MV-4-11 (cell line): ENCODE measurements at regions not wholly inside any gene's neighbourhood (a gene's known extent, or its start where the extent isn't known, plus 50 kb on each side); places are given as distances from the start of the nearest gene placed in this dataset.
A peak's percentile ranks its signal among the peaks of the same experiment; 100 is the strongest.
"Not testable (repeated sequence)": the region's sequence is repeated elsewhere in the genome, so short reads cannot be mapped to it uniquely, and the experiment has no call there.

Experiments used
- DNase-seq: peaks from one replicate; lab custom pipeline; 2025; lab: John Stamatoyannopoulos, UW

GRCh38 chr5:159784993-159785392 is 131.3 kb upstream of the ADRA1B start:
- DNase-seq: no peak

- no peak for DNase-seq
These were observed 130.6 kb upstream of the ADRA1B start for GRCh38 chr5:159785656-159786055.

GRCh38 chr5:159786201-159786600 is 130.1 kb upstream of the ADRA1B start:
- DNase-seq: no peak

- DNase-seq: no peak
These were observed 129.2 kb upstream of the ADRA1B start for GRCh38 chr5:159786901-159787691.

GRCh38 chr5:159787837-159788236 is 128.4 kb upstream of the ADRA1B start:
- no peak for DNase-seq

- DNase-seq: no peak
These were observed 127.4 kb upstream of the ADRA1B start for GRCh38 chr5:159788835-159789331.

GRCh38 chr5:159792180-159792579 is 124.1 kb upstream of the ADRA1B start:
- DNase-seq: no peak

GRCh38 chr5:159797261-159797970 is 118.9 kb upstream of the ADRA1B start:
- DNase-seq: peak; percentile 14

GRCh38 chr5:159799701-159800100 is 116.6 kb upstream of the ADRA1B start:
- DNase-seq: no peak

GRCh38 chr5:159800131-159800840 is 116.0 kb upstream of the ADRA1B start:
- no peak for DNase-seq

GRCh38 chr5:159801303-159801702 is 115.0 kb upstream of the ADRA1B start:
- no peak for DNase-seq

- DNase-seq: peak; percentile 76
These were observed 113.6 kb upstream of the ADRA1B start for GRCh38 chr5:159802661-159803060.

GRCh38 chr5:159804121-159804520 is 112.2 kb upstream of the ADRA1B start:
- DNase-seq: peak; percentile 58

- DNase-seq: peak; percentile 98
These were observed 111.3 kb upstream of the ADRA1B start for GRCh38 chr5:159805021-159805420.

GRCh38 chr5:159807135-159807534 is 109.1 kb upstream of the ADRA1B start:
- not testable (repeated sequence) for DNase-seq

- DNase-seq: no peak
These were observed 108.7 kb upstream of the ADRA1B start for GRCh38 chr5:159807586-159807985.

GRCh38 chr5:159811712-159812111 is 104.6 kb upstream of the ADRA1B start:
- no peak for DNase-seq

GRCh38 chr5:159812759-159813158 is 103.5 kb upstream of the ADRA1B start:
- not testable (repeated sequence) for DNase-seq

GRCh38 chr5:159814222-159814621 is 102.1 kb upstream of the ADRA1B start:
- DNase-seq: no peak

- no peak for DNase-seq
These were observed 101.3 kb upstream of the ADRA1B start for GRCh38 chr5:159814805-159815585.

- no peak for DNase-seq
These were observed 98.8 kb upstream of the ADRA1B start for GRCh38 chr5:159817262-159818029.
